Heart left ventricle (tissue), 13 donors: ENCODE measurements at regions not wholly inside any gene's neighbourhood (a gene's known extent, or its start where the extent isn't known, plus 50 kb on each side); places are given as distances from the start of the nearest gene placed in this dataset.

Experiments
- CTCF ChIP-seq, 12 donors: fragments of 200-600 bp; sonication (generic) in 4 of 12; IDR thresholded peaks; one replicate each; pipeline versions ENCODE4 v1.5.0 to v1.8.0; 2018 to 2022; ENCODE audit warnings: antibody characterized with exemption in 12 of 12, mild to moderate bottlenecking in 5 of 12
- POLR2A ChIP-seq, 2 donors: fragments of 450-650 bp; IDR thresholded peaks; one replicate each; pipeline ENCODE4 v1.6.1; 2017; ENCODE audit warnings: antibody characterized with exemption in 2 of 2, mild to moderate bottlenecking in 2 of 2, moderate library complexity in 2 of 2
- donor health status: ischemic (EF 13 %, LVEDD 7.1; RV severe dilation, severe dysfunction).
- donor health status: DM: no; HTN: yes; CAD: no.
- donor health status: DM: no; HTN: no; CAD: no.
- donor health status: ischemic (EF 25% LVEDD 6.9; RV normal size, moderate dysfunction).
- donor health status: ischemic (EF 25% LVEDD 5.7; RV mildly dilated, moderate dysfunction).
- donor health status: ischemic (EF 35%, LVEDD 5.7; RV mildly dilated, moderate dysfunction).
- donor health status: nonischemic (EF 11% LVEDD 7.7; RV severe dilation, severe dysfunction).
- donor health status: DM: yes; HTN: yes; CAD: no.
- donor health status: PGD.
- donor health status: ischemic (EF 29% LVEDD 5.4; RV normal size, mild dysfunction).
- donor health status: nonischemic (EF 23%, LVEDD 6.1; RV moderate dilation, normal function).

GRCh38 chrY:17044723-17045122 is 835.3 kb downstream of the CDY2B start:
- TF ChIP-seq CTCF (IDR thresholded peaks at IDR 0.05) = no peak
- TF ChIP-seq POLR2A (IDR thresholded peaks at IDR 0.05) = no peak
